GM23338 (cell line): ENCODE measurements at regions not wholly inside any gene's neighbourhood (a gene's known extent, or its start where the extent isn't known, plus 50 kb on each side); places are given as distances from the start of the nearest gene placed in this dataset.

Source experiments
- ATAC-seq: fragments of 200-7000 bp; cut with Tn5 transposase; 3 replicates; pipeline ENCODE4 v1.9.1; 2020
- DNase-seq: peaks from one replicate; pipeline ENCODE4 v3.0.0-alpha.2; 2015; ENCODE audit warnings: low spot score
- H2AFZ ChIP-seq: fragments of 200-600 bp; sonication (generic); 2 replicates; pipeline ENCODE4 v1.8.0; 2016; ENCODE audit warnings: antibody characterized with exemption, mild to moderate bottlenecking, moderate library complexity
- H3F3A ChIP-seq: fragments of 200-600 bp; sonication (generic); replicated peaks from 2 replicates; pipeline ENCODE4 v1.8.0; 2017; ENCODE audit warnings: antibody characterized with exemption, mixed run types, low read depth
- H3K27ac ChIP-seq: fragments of 200-600 bp; sonication (generic); 2 replicates; pipeline ENCODE4 v1.6.1; 2016; ENCODE audit warnings: low read depth
- H3K27me3 ChIP-seq: fragments of 200-600 bp; sonication (generic); 2 replicates; pipeline ENCODE4 v1.8.0; 2016; ENCODE audit warnings: mild to moderate bottlenecking, mixed run types, moderate library complexity; ENCODE audit not compliant: insufficient read depth
- H3K36me3 ChIP-seq: fragments of 200-600 bp; sonication (generic); 2 replicates; pipeline ENCODE4 v1.8.0; 2016; ENCODE audit warnings: mild to moderate bottlenecking; ENCODE audit not compliant: insufficient read depth
- H3K4me1 ChIP-seq: fragments of 200-600 bp; sonication (generic); 2 replicates; pipeline ENCODE4 v1.8.0; 2016; ENCODE audit warnings: mild to moderate bottlenecking, moderate library complexity; ENCODE audit not compliant: insufficient read depth
- H3K4me2 ChIP-seq: fragments of 200-600 bp; sonication (generic); 2 replicates; pipeline ENCODE4 v1.7.1; 2017; ENCODE audit warnings: mixed run types
- H3K4me3 ChIP-seq: fragments of 200-600 bp; sonication (generic); 2 replicates; pipeline ENCODE4 v1.6.1; 2016; ENCODE audit warnings: mixed run types
- H3K79me2 ChIP-seq: fragments of 200-600 bp; sonication (generic); replicated peaks from 2 replicates; pipeline ENCODE4 v1.8.0; 2017; ENCODE audit warnings: mild to moderate bottlenecking; ENCODE audit not compliant: insufficient read depth
- H3K9me2 ChIP-seq: fragments of 200-600 bp; sonication (generic); 2 replicates; pipeline ENCODE4 v1.8.0; 2017; ENCODE audit not compliant: insufficient read depth
- H4K20me1 ChIP-seq: fragments of 200-600 bp; sonication (generic); replicated peaks from 2 replicates; pipeline ENCODE4 v1.8.0; 2017; ENCODE audit warnings: mild to moderate bottlenecking; ENCODE audit not compliant: insufficient read depth
- H3K27ac Mint-ChIP-seq: 2 replicates; pipeline ENCODE4 v1.8.0; 2020; ENCODE audit warnings: inconsistent platforms, mild to moderate bottlenecking, moderate library complexity, mixed read lengths
- H3K27me3 Mint-ChIP-seq: 3 replicates; pipeline ENCODE4 v1.8.0; 2022; ENCODE audit warnings: low read depth, mild to moderate bottlenecking, moderate library complexity, mixed read lengths, inconsistent platforms; ENCODE audit not compliant: insufficient read depth, poor library complexity
- H3K36me3 Mint-ChIP-seq: 3 replicates; pipeline ENCODE4 v1.8.0; 2021; ENCODE audit warnings: low read depth, mild to moderate bottlenecking, inconsistent platforms, moderate library complexity, mixed read lengths
- H3K4me1 Mint-ChIP-seq: 3 replicates; pipeline ENCODE4 v1.8.0; 2020; ENCODE audit warnings: mild to moderate bottlenecking, inconsistent platforms, mixed read lengths
- H3K4me3 Mint-ChIP-seq: 3 replicates; pipeline ENCODE4 v1.8.0; 2021; ENCODE audit warnings: moderate library complexity, mild to moderate bottlenecking, inconsistent platforms, mixed read lengths
- H3K9me3 Mint-ChIP-seq: 3 replicates; pipeline ENCODE4 v1.8.0; 2020; ENCODE audit warnings: moderate library complexity, mild to moderate bottlenecking, inconsistent platforms, mixed read lengths
- CREB1 ChIP-seq: fragments of 250-450 bp; sonication (Bioruptor Pico); IDR thresholded peaks from 2 replicates; pipeline ENCODE4 v1.5.0; 2020; ENCODE audit warnings: low read depth, mild to moderate bottlenecking, moderate library complexity
- CTCF ChIP-seq, 2 experiments: fragments of 200-600 bp in 1 of 2; sonication (generic) in 1 of 2; conservative IDR thresholded peaks; 2 replicates each; pipeline versions ENCODE4 v1.5.1 to v1.6.1; 2016 to 2017; ENCODE audit warnings: antibody characterized with exemption in 2 of 2, low read depth in 2 of 2, mild to moderate bottlenecking in 2 of 2, moderate library complexity in 1 of 2
- EZH2 ChIP-seq: fragments of 200-600 bp; sonication (generic); IDR thresholded peaks from one replicate; pipeline ENCODE4 v1.8.0; 2017; ENCODE audit warnings: antibody characterized with exemption, mild to moderate bottlenecking, low read depth; ENCODE audit not compliant: unreplicated experiment
- EZH2phosphoT487 ChIP-seq: fragments of 200-600 bp; sonication (generic); IDR thresholded peaks from one replicate; pipeline ENCODE4 v1.8.1; 2018; ENCODE audit warnings: antibody characterized with exemption; ENCODE audit not compliant: unreplicated experiment
- JUNB ChIP-seq: IDR thresholded peaks from one replicate; pipeline ENCODE4 v1.6.1; 2016; ENCODE audit warnings: antibody characterized with exemption; ENCODE audit not compliant: unreplicated experiment
- NANOG ChIP-seq: IDR thresholded peaks from 2 replicates; pipeline ENCODE4 v1.6.1; 2016; ENCODE audit warnings: antibody characterized with exemption, borderline replicate concordance
- POLR2AphosphoS5 ChIP-seq: IDR thresholded peaks from 2 replicates; pipeline ENCODE4 v1.6.1; 2016; ENCODE audit warnings: antibody characterized with exemption, low read depth
- ZNF331 ChIP-seq: fragments of 250-450 bp; sonication (Bioruptor Pico); IDR thresholded peaks from 2 replicates; pipeline ENCODE4 v1.5.0; 2020; ENCODE audit warnings: low read depth, mild to moderate bottlenecking, moderate library complexity
- TF ChIP-seq, protein P1 (sequence below): IDR thresholded peaks from 2 replicates; pipeline ENCODE4 v1.6.1; 2016; ENCODE audit warnings: antibody characterized with exemption
- TF ChIP-seq, protein P2 (sequence below): IDR thresholded peaks from one replicate; pipeline ENCODE4 v1.6.1; 2018; ENCODE audit warnings: antibody characterized with exemption; ENCODE audit not compliant: unreplicated experiment

- Mint-ChIP-seq H3K9me3 (peaks cover 6% of the 10 kb centered on the region; the same call in 2 of the 3 replicates), H3K4me3 (no peak overlapping the region), H3K27me3 (peaks cover 6% of the 10 kb centered on the region), H3K36me3 (peaks cover 6% of the 10 kb centered on the region; the same call in 1 of the 3 replicates), H3K27ac (no peak overlapping the region), H3K4me1 (no peaks in the 10 kb centered on the region)
- no peaks in the 10 kb centered on the region for H3F3A ChIP-seq
- no peak for TF ChIP-seq POLR2AphosphoS5
- H3K9me2 ChIP-seq: 0 out of 2 replicates have a peak, but pooled peaks cover 3% of the 10 kb centered on the region
- no peaks in the 10 kb centered on the region for H3K36me3 ChIP-seq
- H3K79me2 ChIP-seq: no peaks in the 10 kb centered on the region
- no peaks in the 10 kb centered on the region for H3K4me1 ChIP-seq
- H2AFZ ChIP-seq: no peak overlapping the region
- H3K4me2 ChIP-seq: no peak overlapping the region
- no peaks in the 10 kb centered on the region for H3K27me3 ChIP-seq
- no peak overlapping the region for H3K27ac ChIP-seq
- ATAC-seq (no peak), DNase-seq (no peak)
- H3K4me3 ChIP-seq: no peak overlapping the region
- no peaks in the 10 kb centered on the region for H4K20me1 ChIP-seq
These were observed 186.3 kb downstream of the DACT1 start for GRCh38 chr14:58824106-58824505.

DNA sequence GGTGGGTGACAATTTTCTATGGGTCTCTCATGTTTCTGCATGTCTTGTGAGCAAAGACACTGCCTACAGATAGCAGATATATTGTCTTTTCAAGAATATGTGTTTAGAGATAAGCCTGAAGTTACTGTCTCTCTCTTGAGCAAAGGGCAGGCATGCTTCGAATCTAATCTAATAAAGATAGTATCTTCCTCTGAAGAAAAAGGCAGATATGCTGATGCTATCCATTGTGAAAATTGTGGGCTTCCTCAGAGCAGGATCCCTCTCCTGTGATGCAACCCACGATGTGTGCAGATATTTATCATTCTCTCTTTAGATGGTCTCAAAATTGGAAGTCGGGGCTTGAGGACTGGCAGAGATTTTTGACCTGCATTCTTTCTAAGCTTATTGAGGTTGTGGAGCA, 187.0 kb downstream of the DACT1 start:
- H3K27ac Mint-ChIP-seq: no peak overlapping the region
- peaks cover 6% of the 10 kb centered on the region; the same call in 2 of the 3 replicates for H3K9me3 Mint-ChIP-seq
- no peak overlapping the region for H3K4me3 Mint-ChIP-seq

More for the DNA sequence above, 187.0 kb downstream of the DACT1 start:
- Histone ChIP-seq H3K4me2 (no peak overlapping the region), H3K79me2 (no peaks in the 10 kb centered on the region), H3K9me2 (0 out of 2 replicates have a peak, but pooled peaks cover 3% of the 10 kb centered on the region), H2AFZ (no peak overlapping the region), H3K4me3 (no peak overlapping the region), H3K27ac (no peak overlapping the region), H4K20me1 (no peaks in the 10 kb centered on the region), H3K4me1 (no peaks in the 10 kb centered on the region; the same call in 1 of the 2 replicates), H3F3A (no peaks in the 10 kb centered on the region), H3K36me3 (no peaks in the 10 kb centered on the region), H3K27me3 (no peaks in the 10 kb centered on the region)
- peaks cover 6% of the 10 kb centered on the region; the same call in 1 of the 3 replicates for H3K36me3 Mint-ChIP-seq
- peaks cover 6% of the 10 kb centered on the region for H3K27me3 Mint-ChIP-seq
- no peak for DNase-seq
- TF ChIP-seq CREB1: no peak
- TF ChIP-seq, protein P1, sequence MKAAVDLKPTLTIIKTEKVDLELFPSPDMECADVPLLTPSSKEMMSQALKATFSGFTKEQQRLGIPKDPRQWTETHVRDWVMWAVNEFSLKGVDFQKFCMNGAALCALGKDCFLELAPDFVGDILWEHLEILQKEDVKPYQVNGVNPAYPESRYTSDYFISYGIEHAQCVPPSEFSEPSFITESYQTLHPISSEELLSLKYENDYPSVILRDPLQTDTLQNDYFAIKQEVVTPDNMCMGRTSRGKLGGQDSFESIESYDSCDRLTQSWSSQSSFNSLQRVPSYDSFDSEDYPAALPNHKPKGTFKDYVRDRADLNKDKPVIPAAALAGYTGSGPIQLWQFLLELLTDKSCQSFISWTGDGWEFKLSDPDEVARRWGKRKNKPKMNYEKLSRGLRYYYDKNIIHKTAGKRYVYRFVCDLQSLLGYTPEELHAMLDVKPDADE: no peak
- no peak for TF ChIP-seq ZNF331 (CRISPR knock-in tag)
- no peak for TF ChIP-seq NANOG
- no peak for TF ChIP-seq CTCF (conservative IDR thresholded peaks at IDR 0.05; ENCODE audit: low read depth in 2 of 2)
- TF ChIP-seq JUNB: no peak
- TF ChIP-seq, protein P2, sequence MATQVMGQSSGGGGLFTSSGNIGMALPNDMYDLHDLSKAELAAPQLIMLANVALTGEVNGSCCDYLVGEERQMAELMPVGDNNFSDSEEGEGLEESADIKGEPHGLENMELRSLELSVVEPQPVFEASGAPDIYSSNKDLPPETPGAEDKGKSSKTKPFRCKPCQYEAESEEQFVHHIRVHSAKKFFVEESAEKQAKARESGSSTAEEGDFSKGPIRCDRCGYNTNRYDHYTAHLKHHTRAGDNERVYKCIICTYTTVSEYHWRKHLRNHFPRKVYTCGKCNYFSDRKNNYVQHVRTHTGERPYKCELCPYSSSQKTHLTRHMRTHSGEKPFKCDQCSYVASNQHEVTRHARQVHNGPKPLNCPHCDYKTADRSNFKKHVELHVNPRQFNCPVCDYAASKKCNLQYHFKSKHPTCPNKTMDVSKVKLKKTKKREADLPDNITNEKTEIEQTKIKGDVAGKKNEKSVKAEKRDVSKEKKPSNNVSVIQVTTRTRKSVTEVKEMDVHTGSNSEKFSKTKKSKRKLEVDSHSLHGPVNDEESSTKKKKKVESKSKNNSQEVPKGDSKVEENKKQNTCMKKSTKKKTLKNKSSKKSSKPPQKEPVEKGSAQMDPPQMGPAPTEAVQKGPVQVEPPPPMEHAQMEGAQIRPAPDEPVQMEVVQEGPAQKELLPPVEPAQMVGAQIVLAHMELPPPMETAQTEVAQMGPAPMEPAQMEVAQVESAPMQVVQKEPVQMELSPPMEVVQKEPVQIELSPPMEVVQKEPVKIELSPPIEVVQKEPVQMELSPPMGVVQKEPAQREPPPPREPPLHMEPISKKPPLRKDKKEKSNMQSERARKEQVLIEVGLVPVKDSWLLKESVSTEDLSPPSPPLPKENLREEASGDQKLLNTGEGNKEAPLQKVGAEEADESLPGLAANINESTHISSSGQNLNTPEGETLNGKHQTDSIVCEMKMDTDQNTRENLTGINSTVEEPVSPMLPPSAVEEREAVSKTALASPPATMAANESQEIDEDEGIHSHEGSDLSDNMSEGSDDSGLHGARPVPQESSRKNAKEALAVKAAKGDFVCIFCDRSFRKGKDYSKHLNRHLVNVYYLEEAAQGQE: no peak
- no peak for TF ChIP-seq EZH2
- TF ChIP-seq EZH2phosphoT487: no peak
- ATAC-seq: no peak
- H3K4me1 Mint-ChIP-seq: peaks cover 4% of the 10 kb centered on the region; the same call in 2 of the 3 replicates
